Activated CD4-positive, alpha-beta T cell treated with anti-CD3 and anti-CD28 coated beads, Interleukin-2, amount 10 ng/mL, durations not matched to agents 7 days and 5 days (primary cell): ENCODE measurements at regions not wholly inside any gene's neighbourhood (a gene's known extent, or its start where the extent isn't known, plus 50 kb on each side); places are given as distances from the start of the nearest gene placed in this dataset.
"Not testable (repeated sequence)": the region's sequence is repeated elsewhere in the genome, so short reads cannot be mapped to it uniquely, and the experiment has no call there.

Experiments used
- CTCF ChIA-PET: fragments of 350-600 bp; sonication (Branson Sonifier 250); formaldehyde crosslinking; loops from one replicate; lab custom pipeline; 2021; ENCODE audit warnings: antibody characterized with exemption; lab: Charles Lee
- POLR2A ChIA-PET: fragments of 350-600 bp; sonication (Branson Sonifier 250); formaldehyde crosslinking; loops from one replicate; lab custom pipeline; 2021; ENCODE audit warnings: antibody characterized with exemption; lab: Charles Lee
- DNase-seq: peaks from one replicate; pipeline ENCODE4 v3.0.0-alpha.2; 2020
- H3K27ac Mint-ChIP-seq: one replicate; pipeline ENCODE4 v1.8.0; 2021; ENCODE audit warnings: mild to moderate bottlenecking, moderate library complexity, mixed read lengths
- H3K27me3 Mint-ChIP-seq: one replicate; pipeline ENCODE4 v1.8.0; 2021; ENCODE audit warnings: mixed read lengths
- H3K36me3 Mint-ChIP-seq: one replicate; pipeline ENCODE4 v1.8.0; 2021; ENCODE audit warnings: low read depth, mixed read lengths
- H3K4me1 Mint-ChIP-seq: one replicate; pipeline ENCODE4 v1.8.0; 2021; ENCODE audit warnings: mixed read lengths
- H3K4me3 Mint-ChIP-seq: one replicate; pipeline ENCODE4 v1.8.0; 2021; ENCODE audit warnings: mild to moderate bottlenecking, moderate library complexity, mixed read lengths
- H3K9me3 Mint-ChIP-seq: one replicate; pipeline ENCODE4 v1.8.0; 2021; ENCODE audit warnings: mixed read lengths

DNA sequence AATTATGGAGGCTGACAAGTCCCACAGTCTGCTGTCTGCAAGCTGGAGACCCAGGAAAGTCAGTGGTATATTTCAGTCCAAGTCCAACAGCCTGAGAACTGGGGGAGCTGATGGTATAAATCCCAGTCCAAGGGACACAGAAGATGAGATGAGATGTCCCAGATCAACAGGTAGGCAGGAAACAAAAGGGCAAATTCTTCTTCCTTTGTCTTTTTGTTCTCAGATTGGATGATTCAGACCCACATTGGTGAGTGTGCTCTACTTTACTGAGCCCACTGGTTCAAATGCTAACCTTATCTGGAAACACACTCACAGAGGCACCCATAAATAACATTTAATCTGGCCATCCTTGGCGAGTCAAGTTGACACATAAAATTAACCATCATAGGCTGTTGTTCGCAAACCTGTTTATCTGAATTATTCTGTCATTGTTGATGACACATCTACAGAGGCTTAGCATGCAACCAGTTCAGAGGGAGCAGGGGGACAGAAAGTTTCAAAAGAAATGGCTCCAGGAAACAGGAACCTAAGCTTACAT, 62.7 kb upstream of the ITGA11 start:
- H3K36me3 Mint-ChIP-seq: no peaks in the 10 kb centered on the region
- POLR2A ChIA-PET: no interaction called here
- CTCF ChIA-PET: no interaction called here

DNA sequence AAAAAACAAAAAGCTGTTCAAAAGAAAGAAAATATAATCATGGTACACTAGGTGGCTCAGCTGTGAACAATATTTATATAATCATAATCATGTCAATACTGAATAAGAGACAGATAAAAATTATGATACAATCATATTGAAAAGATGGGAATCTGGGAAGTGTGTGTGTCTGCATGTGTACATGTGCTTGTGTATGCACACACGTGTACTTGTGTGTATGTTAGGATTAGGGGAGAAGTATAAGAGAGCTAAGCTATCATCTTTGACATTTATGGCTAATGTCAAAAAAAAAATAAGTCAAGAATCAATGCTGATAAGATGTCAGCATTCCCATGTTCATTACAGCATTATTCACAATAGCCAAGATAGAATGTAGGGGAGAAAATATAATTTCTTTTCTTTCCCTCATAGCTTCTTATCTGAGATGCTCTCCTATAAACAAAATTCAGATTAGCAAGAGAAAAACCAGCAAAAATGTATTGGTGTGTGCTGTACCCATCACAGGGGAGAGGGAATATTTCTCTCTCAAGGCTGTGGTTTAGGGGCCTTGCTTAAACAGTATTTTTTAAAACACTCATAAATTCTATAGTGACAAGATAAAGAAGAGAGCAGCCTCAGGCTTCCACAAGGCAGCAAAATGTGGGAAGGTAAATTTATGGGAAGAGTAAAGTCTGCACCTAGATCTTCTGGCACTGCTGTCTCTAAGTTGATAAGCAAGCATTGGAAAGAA, 63.4 kb upstream of the ITGA11 start:
- H3K27ac Mint-ChIP-seq: no peak overlapping the region
- no peak for DNase-seq
- no peaks in the 10 kb centered on the region for H3K4me1 Mint-ChIP-seq
- H3K4me3 Mint-ChIP-seq: no peak overlapping the region
- ChIA-PET POLR2A (no interaction called here), CTCF (interaction anchor here (0.9 kb wide), 1 partner anchor 94 kb away, joined by 6 read pairs; no protein-coding TSS in a partner anchor)
- peaks cover 31% of the 10 kb centered on the region for H3K27me3 Mint-ChIP-seq
- no peaks in the 10 kb centered on the region for H3K36me3 Mint-ChIP-seq
- no peaks in the 10 kb centered on the region for H3K9me3 Mint-ChIP-seq

More for the DNA sequence above, 62.7 kb upstream of the ITGA11 start:
- H3K4me3 Mint-ChIP-seq: no peak overlapping the region
- H3K4me1 Mint-ChIP-seq: no peaks in the 10 kb centered on the region
- no peaks in the 10 kb centered on the region for H3K9me3 Mint-ChIP-seq
- no peak for DNase-seq
- H3K27me3 Mint-ChIP-seq: peaks cover 32% of the 10 kb centered on the region
- no peak overlapping the region for H3K27ac Mint-ChIP-seq

DNA sequence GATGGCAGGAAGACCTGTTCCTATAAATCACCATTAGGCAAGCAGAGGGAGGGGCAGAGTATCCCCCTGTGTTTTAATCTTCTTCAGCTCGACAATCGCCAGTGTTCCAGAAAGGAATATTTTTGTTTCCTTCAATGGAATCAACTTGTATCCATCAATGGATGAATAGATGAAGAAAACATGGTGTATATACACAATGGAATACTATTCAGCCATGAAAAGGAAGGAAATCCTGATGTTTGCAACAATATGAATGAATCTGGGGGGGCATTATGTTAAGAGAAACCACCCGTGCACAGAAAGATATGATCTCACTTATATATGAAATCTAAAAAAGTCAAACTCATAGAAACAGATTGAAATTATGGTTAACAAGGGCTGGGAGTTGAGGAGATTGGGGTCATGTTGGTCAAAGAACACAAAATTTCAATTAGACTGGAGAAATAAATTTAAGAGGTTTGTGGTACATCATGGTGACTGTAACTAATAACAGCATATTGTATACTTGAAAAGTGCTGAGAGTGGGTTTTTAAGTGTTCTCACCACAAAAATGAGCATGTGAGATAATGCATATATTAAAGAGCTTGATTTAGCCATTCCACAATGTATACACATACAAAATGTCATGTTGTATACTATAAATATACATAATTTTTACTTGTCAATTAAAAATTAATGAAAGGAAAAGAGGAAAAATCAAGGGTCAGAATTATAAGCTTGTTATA, 64.2 kb upstream of the ITGA11 start:
- POLR2A ChIA-PET: no interaction called here
- no peaks in the 10 kb centered on the region for H3K36me3 Mint-ChIP-seq
- H3K27ac Mint-ChIP-seq: no peak overlapping the region
- CTCF ChIA-PET: interaction anchor here (0.9 kb wide), 1 partner anchor 93 kb away, joined by 6 read pairs; no protein-coding TSS in a partner anchor
- H3K9me3 Mint-ChIP-seq: no peaks in the 10 kb centered on the region
- H3K27me3 Mint-ChIP-seq: peaks cover 25% of the 10 kb centered on the region
- H3K4me1 Mint-ChIP-seq: no peaks in the 10 kb centered on the region
- no peak for DNase-seq
- H3K4me3 Mint-ChIP-seq: no peak overlapping the region

DNA sequence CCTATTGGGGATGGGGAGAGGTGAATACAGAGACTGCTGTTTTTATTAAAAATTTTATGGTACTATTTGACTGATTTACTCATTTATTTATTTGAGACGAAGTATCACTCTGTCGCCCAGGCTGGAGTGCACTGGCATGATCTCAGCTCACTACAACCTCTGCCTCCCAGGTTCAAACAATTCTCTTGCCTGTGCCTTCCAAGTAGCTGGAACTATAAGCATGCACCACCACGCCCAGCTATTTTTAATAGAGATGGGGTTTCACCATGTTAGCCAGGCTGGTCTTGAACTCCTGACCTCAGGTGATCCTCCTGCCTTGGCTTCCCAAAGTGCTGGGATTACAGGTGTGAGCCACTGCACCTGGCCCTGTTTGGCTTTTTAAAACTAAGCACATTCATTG, 64.8 kb upstream of the ITGA11 start:
- H3K36me3 Mint-ChIP-seq, H3K9me3 Mint-ChIP-seq, H3K4me1 Mint-ChIP-seq, DNase-seq, CTCF ChIA-PET, POLR2A ChIA-PET, H3K27ac Mint-ChIP-seq, H3K4me3 Mint-ChIP-seq: not testable (repeated sequence)
- H3K27me3 Mint-ChIP-seq: peaks cover 23% of the 10 kb centered on the region

DNA sequence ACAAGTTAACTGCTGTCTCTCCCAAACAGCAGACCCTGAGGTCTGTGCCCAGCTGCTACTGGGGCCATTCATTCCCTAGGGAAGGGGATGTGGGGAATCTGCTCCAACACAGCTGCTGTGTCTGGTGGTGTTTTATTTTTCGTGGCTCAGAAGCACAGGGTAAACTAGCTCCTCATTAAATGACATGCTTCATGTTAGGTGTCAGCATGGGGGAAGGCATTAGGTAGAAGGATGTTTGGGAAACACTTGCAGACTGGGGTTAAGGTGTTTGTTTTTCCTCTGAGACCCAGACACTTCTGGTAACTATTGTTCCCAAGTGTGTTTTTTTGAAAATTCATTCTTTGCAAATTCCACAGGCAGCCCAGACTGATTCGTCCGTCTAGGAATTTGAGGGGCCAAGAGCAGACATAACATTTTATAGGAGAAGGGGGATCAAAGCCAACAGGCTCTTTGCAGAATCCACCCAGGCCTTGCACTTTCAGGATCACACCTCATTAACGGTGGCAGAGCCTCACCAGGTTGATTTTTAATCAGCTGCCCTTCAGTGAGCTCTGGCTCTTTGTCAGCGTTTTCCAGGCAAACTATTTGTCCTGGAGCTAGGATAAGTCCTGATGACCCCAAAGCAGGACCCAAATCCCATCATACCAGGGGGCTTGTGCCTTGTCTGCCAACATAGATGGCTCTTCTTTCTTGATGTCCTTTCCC, 65.4 kb upstream of the ITGA11 start:
- H3K27ac Mint-ChIP-seq: no peak overlapping the region
- no peaks in the 10 kb centered on the region for H3K9me3 Mint-ChIP-seq
- peaks cover 23% of the 10 kb centered on the region for H3K27me3 Mint-ChIP-seq
- no peak overlapping the region for H3K4me3 Mint-ChIP-seq
- ChIA-PET POLR2A (no interaction called here), CTCF (interaction anchor here (1.2 kb wide), 1 partner anchor 57 kb away, joined by 3 read pairs; no protein-coding TSS in a partner anchor)
- no peak for DNase-seq
- H3K4me1 Mint-ChIP-seq: no peaks in the 10 kb centered on the region
- no peaks in the 10 kb centered on the region for H3K36me3 Mint-ChIP-seq

DNA sequence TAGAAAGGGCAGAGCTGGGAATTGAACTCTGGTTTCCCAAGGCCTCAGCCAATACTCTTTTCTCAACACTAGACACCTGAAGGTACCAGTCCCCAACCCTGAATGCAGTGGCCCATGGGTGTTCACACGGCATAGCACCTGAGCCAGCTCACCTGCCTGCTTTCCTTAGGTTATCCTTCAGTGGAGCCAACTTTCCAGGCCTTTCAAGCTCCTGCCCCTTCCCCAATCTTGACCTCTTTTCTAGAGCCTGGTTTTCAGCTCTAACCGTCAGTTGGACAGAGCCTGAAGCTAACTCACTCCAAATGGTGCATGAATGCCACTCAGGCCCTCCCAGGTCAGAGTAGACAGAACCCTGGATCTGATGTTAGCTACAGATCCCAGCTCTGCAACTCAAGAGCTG, 66.1 kb upstream of the ITGA11 start:
- H3K4me3 Mint-ChIP-seq: no peak overlapping the region
- H3K27ac Mint-ChIP-seq: no peak overlapping the region

DNA sequence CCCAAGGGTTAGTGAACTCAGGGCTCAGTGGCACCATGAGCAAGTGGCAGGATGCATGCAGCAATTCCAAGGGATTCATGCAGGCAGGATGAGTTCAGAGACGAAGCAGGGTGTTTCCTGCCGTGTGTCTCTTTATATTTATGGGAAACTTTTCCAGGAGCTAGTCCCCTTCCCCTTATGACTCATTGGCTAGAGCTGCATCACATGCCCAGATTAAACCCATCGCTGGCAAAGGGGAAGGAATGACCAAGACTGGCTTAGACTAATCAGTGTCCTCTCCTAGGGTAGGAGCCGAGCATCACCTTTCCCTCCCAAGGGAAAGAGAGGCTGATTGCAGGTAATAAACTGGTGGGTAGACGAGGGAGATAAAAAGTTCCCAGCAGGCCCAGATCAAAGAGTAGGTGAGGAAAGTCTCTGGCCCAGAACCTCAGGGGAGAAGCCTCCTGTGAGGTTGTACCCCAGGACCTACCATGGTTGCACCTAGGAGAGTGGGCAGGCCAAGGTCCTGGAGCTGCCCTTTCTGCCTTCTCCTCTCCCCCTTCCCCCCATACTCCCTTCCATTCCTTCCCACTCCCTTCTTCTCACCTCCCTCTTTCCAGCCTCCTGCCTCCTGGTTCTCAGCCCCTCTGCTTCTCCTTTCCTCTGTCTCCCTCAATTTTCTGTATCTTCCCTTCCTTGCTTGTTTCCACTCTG, 67.8 kb upstream of the ITGA11 start:
- Mint-ChIP-seq H3K4me1 (peaks cover 6% of the 10 kb centered on the region), H3K9me3 (no peaks in the 10 kb centered on the region), H3K27ac (no peak overlapping the region), H3K4me3 (no peak overlapping the region), H3K36me3 (no peaks in the 10 kb centered on the region), H3K27me3 (peaks cover 15% of the 10 kb centered on the region)
- ChIA-PET POLR2A (no interaction called here), CTCF (no interaction called here)
- DNase-seq: no peak

More for the DNA sequence above, 66.1 kb upstream of the ITGA11 start:
- H3K4me1 Mint-ChIP-seq: no peaks in the 10 kb centered on the region
- peaks cover 21% of the 10 kb centered on the region for H3K27me3 Mint-ChIP-seq
- ChIA-PET POLR2A (no interaction called here), CTCF (interaction anchor here (1.2 kb wide), 1 partner anchor 56 kb away, joined by 3 read pairs; no protein-coding TSS in a partner anchor)
- DNase-seq: no peak
- no peaks in the 10 kb centered on the region for H3K9me3 Mint-ChIP-seq
- H3K36me3 Mint-ChIP-seq: no peaks in the 10 kb centered on the region

DNA sequence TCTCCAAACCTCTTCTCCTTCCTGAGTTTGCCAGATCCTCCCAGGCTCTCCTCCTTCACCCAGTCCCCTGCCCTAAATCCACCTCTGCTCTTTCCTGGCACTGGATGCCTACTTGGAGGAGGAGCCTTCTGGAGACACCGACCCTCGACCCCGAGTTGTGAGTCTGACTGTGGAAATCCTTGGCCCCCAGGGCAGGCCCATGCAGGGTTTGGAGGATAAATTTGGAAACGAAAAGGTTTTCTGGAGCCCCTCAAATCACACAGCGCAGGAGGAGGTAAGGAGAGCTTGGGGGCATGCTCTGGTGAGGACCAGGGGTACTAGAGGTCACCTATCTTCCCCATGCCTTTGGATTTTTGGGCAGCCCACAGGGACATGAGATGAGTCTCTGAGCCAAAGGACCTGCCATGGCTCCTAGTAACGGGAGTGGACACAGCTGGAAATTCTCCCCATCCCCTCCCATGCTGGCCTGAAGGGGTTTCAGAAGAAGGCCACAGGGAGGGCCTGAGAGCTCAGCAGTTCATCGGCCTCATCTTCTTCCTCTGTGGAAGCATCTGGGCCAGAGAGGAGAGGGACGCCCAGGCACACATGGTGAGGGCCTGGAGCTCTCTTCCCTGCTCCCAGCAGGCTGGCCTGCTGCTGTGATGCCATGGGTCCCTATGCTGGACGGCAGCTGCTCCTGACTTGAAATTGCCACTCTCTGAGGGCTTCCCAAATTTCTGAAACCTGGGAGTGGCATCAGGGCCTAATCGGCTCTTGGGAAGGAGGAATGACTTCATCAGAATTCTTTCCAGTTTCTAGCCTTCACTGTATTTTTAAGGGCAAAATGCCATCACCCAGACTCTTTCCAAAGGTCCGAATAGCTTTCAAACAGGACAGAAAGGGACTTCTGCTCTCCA, 68.6 kb upstream of the ITGA11 start:
- CTCF ChIA-PET: no interaction called here

DNA sequence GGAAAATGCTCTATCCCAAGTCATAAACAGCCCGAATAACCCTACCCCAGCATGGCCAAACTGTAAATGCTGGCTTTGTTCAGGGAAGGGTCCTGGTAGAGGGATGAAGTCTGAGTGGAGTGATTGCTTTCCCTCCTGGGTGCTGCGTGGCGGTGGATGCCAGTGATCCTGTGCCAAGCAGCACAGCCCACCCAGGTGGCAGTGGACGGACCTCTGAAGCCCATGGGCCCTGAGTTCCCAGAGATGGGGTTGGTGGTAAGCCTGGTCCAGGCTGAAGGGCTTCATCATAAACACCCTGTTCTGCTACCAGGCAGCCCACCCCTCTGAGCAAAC, 69.3 kb upstream of the ITGA11 start:
- H3K27ac Mint-ChIP-seq: no peak overlapping the region
- H3K9me3 Mint-ChIP-seq: no peaks in the 10 kb centered on the region
- no peak for DNase-seq
- H3K4me3 Mint-ChIP-seq: no peak overlapping the region
- CTCF ChIA-PET: no interaction called here
- peaks cover 8% of the 10 kb centered on the region for H3K4me1 Mint-ChIP-seq
- POLR2A ChIA-PET: no interaction called here
- H3K27me3 Mint-ChIP-seq: peaks cover 3% of the 10 kb centered on the region
- H3K36me3 Mint-ChIP-seq: no peaks in the 10 kb centered on the region

More for the DNA sequence above, 68.6 kb upstream of the ITGA11 start:
- no peaks in the 10 kb centered on the region for H3K36me3 Mint-ChIP-seq
- peaks cover 9% of the 10 kb centered on the region for H3K27me3 Mint-ChIP-seq
- POLR2A ChIA-PET: no interaction called here
- DNase-seq: no peak
- H3K4me3 Mint-ChIP-seq: no peak overlapping the region
- no peaks in the 10 kb centered on the region for H3K9me3 Mint-ChIP-seq
- H3K27ac Mint-ChIP-seq: no peak overlapping the region
- peaks cover 8% of the 10 kb centered on the region for H3K4me1 Mint-ChIP-seq

DNA sequence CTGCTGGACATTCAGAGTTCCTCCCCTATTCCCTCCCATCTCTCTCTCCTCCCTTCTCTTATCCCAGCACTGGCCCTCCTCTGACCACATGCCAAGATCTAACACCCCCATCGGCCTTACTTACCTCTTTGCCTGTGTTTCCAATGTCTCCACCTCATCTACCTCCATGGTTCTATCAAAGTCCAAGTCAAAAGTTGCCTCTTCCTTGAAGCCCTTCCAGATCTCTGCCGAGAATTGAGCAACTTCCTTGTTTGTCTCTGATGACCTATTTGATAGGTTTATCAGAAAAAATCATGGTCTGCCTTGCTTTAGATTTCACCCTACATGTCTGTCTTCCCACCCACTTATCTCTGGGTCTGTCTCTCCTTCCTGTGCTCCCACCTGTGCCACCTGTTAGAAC, 69.7 kb upstream of the ITGA11 start:
- H3K9me3 Mint-ChIP-seq: no peaks in the 10 kb centered on the region
- H3K4me1 Mint-ChIP-seq: peaks cover 8% of the 10 kb centered on the region
- peaks cover 2% of the 10 kb centered on the region for H3K27me3 Mint-ChIP-seq
- no peaks in the 10 kb centered on the region for H3K36me3 Mint-ChIP-seq
- CTCF ChIA-PET: no interaction called here
- POLR2A ChIA-PET: no interaction called here
- DNase-seq: no peak
- no peak overlapping the region for H3K27ac Mint-ChIP-seq
- H3K4me3 Mint-ChIP-seq: no peak overlapping the region

DNA sequence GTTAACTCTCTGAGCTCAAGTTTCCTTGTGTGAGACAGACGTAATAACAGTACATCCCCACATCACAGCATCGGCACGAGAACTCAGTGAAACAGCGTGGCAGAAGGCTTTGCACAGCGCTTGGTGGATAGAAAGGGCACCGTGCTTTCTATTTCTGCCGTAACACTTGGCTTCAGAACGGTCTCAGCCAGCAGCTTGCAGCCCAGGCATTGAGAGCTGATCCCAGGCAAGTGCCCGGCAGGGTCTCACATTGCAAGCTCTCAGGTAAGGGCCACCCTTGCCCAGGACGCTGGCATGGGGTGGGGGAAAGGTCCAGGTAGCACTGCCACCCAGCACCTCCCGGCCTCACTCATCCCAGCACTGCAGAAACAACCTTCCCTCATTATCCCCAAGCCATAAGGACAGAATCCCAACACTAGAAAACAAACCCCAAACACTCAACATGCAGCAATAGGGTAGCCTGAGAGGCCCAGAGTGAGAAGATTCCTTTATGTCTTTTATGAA, 70.5 kb upstream of the ITGA11 start:
- Mint-ChIP-seq H3K27me3 (peaks cover 2% of the 10 kb centered on the region), H3K4me3 (no peak overlapping the region), H3K36me3 (no peaks in the 10 kb centered on the region), H3K9me3 (no peaks in the 10 kb centered on the region), H3K4me1 (peaks cover 8% of the 10 kb centered on the region), H3K27ac (no peak overlapping the region)
- CTCF ChIA-PET: no interaction called here
- POLR2A ChIA-PET: interaction anchor here (0.5 kb wide), 1 partner anchor 200 kb away, joined by 4 read pairs; no protein-coding TSS in a partner anchor
- DNase-seq: no peak
